Endothelial cell of umbilical vein (primary cell): ENCODE measurements at regions not wholly inside any gene's neighbourhood (a gene's known extent, or its start where the extent isn't known, plus 50 kb on each side); places are given as distances from the start of the nearest gene placed in this dataset.

Source experiments
- EZH2 ChIP-seq: IDR thresholded peaks from 2 replicates; pipeline ENCODE4 v1.6.1; 2012; ENCODE audit warnings: borderline replicate concordance, low read depth, mild to moderate bottlenecking, moderate library complexity, low read length, inconsistent platforms; ENCODE audit not compliant: severe bottlenecking
- GATA2 ChIP-seq: IDR thresholded peaks from 2 replicates; pipeline ENCODE4 v1.7.0; 2011; ENCODE audit warnings: low read depth, mild to moderate bottlenecking, moderate library complexity, mixed read lengths, low read length; ENCODE audit not compliant: insufficient read length, insufficient read depth
- MAX ChIP-seq: IDR thresholded peaks from 2 replicates; pipeline ENCODE4 v1.6.1; 2011; ENCODE audit not compliant: insufficient read depth, insufficient read length
- MYC ChIP-seq: IDR thresholded peaks from one replicate; pipeline ENCODE4 v1.6.1; 2011; ENCODE audit warnings: mild to moderate bottlenecking, low read depth, low read length
- POLR2A ChIP-seq: IDR thresholded peaks from 2 replicates; pipeline ENCODE4 v1.6.1; 2012; ENCODE audit warnings: low read depth, mild to moderate bottlenecking, control low read depth, low read length
- POLR2AphosphoS5 ChIP-seq: IDR thresholded peaks from 2 replicates; pipeline ENCODE4 v1.6.1; 2012; ENCODE audit warnings: low read depth, mild to moderate bottlenecking, control low read depth, low read length, moderate library complexity; ENCODE audit not compliant: insufficient read depth
- TF ChIP-seq, protein P1 (sequence below), 2 donors: IDR thresholded peaks; 1 replicate in 1 of 2; 2 replicates in 1 of 2; pipeline ENCODE4 v1.5.1; 2011; ENCODE audit warnings: low read length in 2 of 2, mild to moderate bottlenecking in 2 of 2, moderate library complexity in 2 of 2, control low read depth in 1 of 2, inconsistent platforms in 1 of 2, low read depth in 1 of 2; ENCODE audit not compliant: insufficient read depth in 1 of 2; ENCODE audit errors: extremely low read depth in 1 of 2

GRCh38 chr1:98546319-98546718 lies 115.2 kb upstream of the SNX7 start:
- TF ChIP-seq EZH2 (no peak), POLR2A (no peak), POLR2AphosphoS5 (no peak), MAX (no peak), GATA2 (no peak), MYC (no peak)
- TF ChIP-seq, protein P1, sequence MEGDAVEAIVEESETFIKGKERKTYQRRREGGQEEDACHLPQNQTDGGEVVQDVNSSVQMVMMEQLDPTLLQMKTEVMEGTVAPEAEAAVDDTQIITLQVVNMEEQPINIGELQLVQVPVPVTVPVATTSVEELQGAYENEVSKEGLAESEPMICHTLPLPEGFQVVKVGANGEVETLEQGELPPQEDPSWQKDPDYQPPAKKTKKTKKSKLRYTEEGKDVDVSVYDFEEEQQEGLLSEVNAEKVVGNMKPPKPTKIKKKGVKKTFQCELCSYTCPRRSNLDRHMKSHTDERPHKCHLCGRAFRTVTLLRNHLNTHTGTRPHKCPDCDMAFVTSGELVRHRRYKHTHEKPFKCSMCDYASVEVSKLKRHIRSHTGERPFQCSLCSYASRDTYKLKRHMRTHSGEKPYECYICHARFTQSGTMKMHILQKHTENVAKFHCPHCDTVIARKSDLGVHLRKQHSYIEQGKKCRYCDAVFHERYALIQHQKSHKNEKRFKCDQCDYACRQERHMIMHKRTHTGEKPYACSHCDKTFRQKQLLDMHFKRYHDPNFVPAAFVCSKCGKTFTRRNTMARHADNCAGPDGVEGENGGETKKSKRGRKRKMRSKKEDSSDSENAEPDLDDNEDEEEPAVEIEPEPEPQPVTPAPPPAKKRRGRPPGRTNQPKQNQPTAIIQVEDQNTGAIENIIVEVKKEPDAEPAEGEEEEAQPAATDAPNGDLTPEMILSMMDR (IDR thresholded peaks at IDR 0.05; ENCODE audit: extremely low read depth in 1 of 2, insufficient read depth in 1 of 2, low read depth in 1 of 2, low read length in 2 of 2) = no peak
